HUES6 (cell line): ENCODE measurements at regions not wholly inside any gene's neighbourhood (a gene's known extent, or its start where the extent isn't known, plus 50 kb on each side); places are given as distances from the start of the nearest gene placed in this dataset.
"Not testable (repeated sequence)": the region's sequence is repeated elsewhere in the genome, so short reads cannot be mapped to it uniquely, and the experiment has no call there.

Experiments used
- H3K27ac ChIP-seq: 2 replicates; pipeline ENCODE4 v1.7.0; 2013; ENCODE audit warnings: low read depth, mild to moderate bottlenecking, low read length, inconsistent platforms
- H3K27me3 ChIP-seq: 2 replicates; pipeline ENCODE4 v1.6.1; 2013; ENCODE audit warnings: low read length; ENCODE audit not compliant: control insufficient read depth, insufficient read depth
- H3K36me3 ChIP-seq: 2 replicates; pipeline ENCODE4 v1.6.1; 2013; ENCODE audit warnings: low read length; ENCODE audit not compliant: control insufficient read depth, insufficient read depth
- H3K4me1 ChIP-seq: 2 replicates; pipeline ENCODE4 v1.6.1; 2013; ENCODE audit warnings: low read length; ENCODE audit not compliant: control insufficient read depth, insufficient read depth
- H3K4me3 ChIP-seq: 2 replicates; pipeline ENCODE4 v1.5.1; 2013; ENCODE audit warnings: low read depth, low read length
- H3K9ac ChIP-seq: one replicate; pipeline ENCODE4 v1.6.1; 2013; ENCODE audit warnings: mild to moderate bottlenecking, low read length
- H3K9me3 ChIP-seq: 2 replicates; pipeline ENCODE4 v1.6.1; 2013; ENCODE audit warnings: low read depth, low read length; ENCODE audit not compliant: control insufficient read depth, insufficient read depth

GRCh38 chr20:29764922-29765610 is 1492.4 kb upstream of the DEFB115 start:
- not testable (repeated sequence) for H3K27me3 ChIP-seq, H3K36me3 ChIP-seq, H3K4me1 ChIP-seq, H3K4me3 ChIP-seq, H3K9ac ChIP-seq, H3K27ac ChIP-seq
- H3K9me3 ChIP-seq, result peaks cover 57% of the 10 kb centered on the region

- H3K9me3 ChIP-seq, result peaks cover 48% of the 10 kb centered on the region; the same call in 1 of the 2 replicates
- not testable (repeated sequence) for H3K4me1 ChIP-seq, H3K9ac ChIP-seq, H3K4me3 ChIP-seq, H3K27me3 ChIP-seq, H3K27ac ChIP-seq, H3K36me3 ChIP-seq
Measured at GRCh38 chr20:29778033-29778432, 1479.4 kb upstream of the DEFB115 start.

DNA sequence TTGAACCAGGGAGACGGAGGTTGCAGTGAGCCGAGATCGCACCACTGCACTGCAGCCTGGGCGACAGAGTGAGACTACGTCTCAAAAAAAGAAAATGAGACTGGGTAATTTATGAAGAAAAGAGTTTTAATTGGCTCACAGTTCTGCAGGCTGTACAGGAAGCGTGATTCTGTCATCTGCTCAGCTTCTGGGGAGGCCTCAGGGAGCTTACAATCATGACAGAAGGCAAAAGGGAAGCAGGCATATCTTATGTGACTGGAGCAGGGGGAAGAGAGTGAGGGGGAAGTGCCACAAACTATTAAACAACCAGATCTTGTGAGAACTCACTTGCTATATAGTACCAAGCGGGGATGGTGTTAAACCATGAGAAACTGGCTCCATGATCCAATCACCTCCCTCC is 1476.2 kb upstream of the DEFB115 start:
- H3K9ac ChIP-seq, H3K27me3 ChIP-seq, H3K36me3 ChIP-seq, H3K27ac ChIP-seq, H3K4me1 ChIP-seq, H3K4me3 ChIP-seq: not testable (repeated sequence)
- peaks cover 59% of the 10 kb centered on the region; the same call in 1 of the 2 replicates for H3K9me3 ChIP-seq

- H3K27me3 ChIP-seq, H3K4me1 ChIP-seq, H3K9ac ChIP-seq, H3K4me3 ChIP-seq, H3K27ac ChIP-seq, H3K36me3 ChIP-seq: not testable (repeated sequence)
- H3K9me3 ChIP-seq, result peaks cover 66% of the 10 kb centered on the region; the same call in 1 of the 2 replicates
Measured at GRCh38 chr20:29781891-29782290, 1475.6 kb upstream of the DEFB115 start.

GRCh38 chr20:29787456-29787855 is 1470.0 kb upstream of the DEFB115 start:
- not testable (repeated sequence) for H3K36me3 ChIP-seq, H3K27me3 ChIP-seq, H3K27ac ChIP-seq, H3K4me1 ChIP-seq, H3K9ac ChIP-seq, H3K4me3 ChIP-seq
- H3K9me3 ChIP-seq, result peaks cover 61% of the 10 kb centered on the region; the same call in 1 of the 2 replicates

- no peaks in the 10 kb centered on the region for H3K27me3 ChIP-seq
- H3K9ac ChIP-seq, result no peak overlapping the region
- H3K9me3 ChIP-seq, result peaks cover 44% of the 10 kb centered on the region; the same call in 1 of the 2 replicates
- H3K4me3 ChIP-seq, result no peak overlapping the region
- no peaks in the 10 kb centered on the region for H3K36me3 ChIP-seq
- no peak overlapping the region for H3K27ac ChIP-seq
- H3K4me1 ChIP-seq, result no peaks in the 10 kb centered on the region
Measured at GRCh38 chr20:29790510-29790909, 1467.0 kb upstream of the DEFB115 start.

- H3K9me3 ChIP-seq, result peaks cover 35% of the 10 kb centered on the region; the same call in 1 of the 2 replicates
- not testable (repeated sequence) for H3K4me1 ChIP-seq, H3K9ac ChIP-seq, H3K36me3 ChIP-seq, H3K27me3 ChIP-seq, H3K27ac ChIP-seq, H3K4me3 ChIP-seq
Measured at GRCh38 chr20:29831508-29831907, 1426.0 kb upstream of the DEFB115 start.

DNA sequence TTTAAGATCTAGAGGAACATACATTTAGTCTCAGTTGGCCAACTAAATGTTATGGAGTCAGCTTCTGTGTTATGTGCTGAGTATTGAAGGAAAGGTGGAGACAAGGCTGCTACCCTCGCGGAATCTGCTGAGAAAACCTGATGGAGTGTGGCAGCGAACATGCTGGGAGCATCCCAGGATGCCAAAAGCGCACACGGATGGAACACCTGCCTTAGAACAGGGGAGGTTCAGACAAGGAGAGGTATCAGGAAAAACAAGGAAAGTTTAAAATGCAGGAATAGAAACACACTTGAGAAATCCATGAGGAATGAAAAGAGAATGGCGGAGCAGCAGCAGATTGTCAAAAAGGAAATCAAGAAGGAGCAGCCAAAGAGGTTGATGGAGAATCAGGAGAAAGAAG is 1389.5 kb upstream of the DEFB115 start:
- not testable (repeated sequence) for H3K36me3 ChIP-seq, H3K27ac ChIP-seq, H3K4me1 ChIP-seq, H3K27me3 ChIP-seq, H3K4me3 ChIP-seq, H3K9ac ChIP-seq
- H3K9me3 ChIP-seq, result peaks cover 30% of the 10 kb centered on the region; the same call in 1 of the 2 replicates

GRCh38 chr20:29868688-29869087 is 1388.8 kb upstream of the DEFB115 start:
- H3K4me1 ChIP-seq, H3K27ac ChIP-seq, H3K36me3 ChIP-seq, H3K27me3 ChIP-seq, H3K9ac ChIP-seq, H3K4me3 ChIP-seq: not testable (repeated sequence)
- peaks cover 30% of the 10 kb centered on the region; the same call in 1 of the 2 replicates for H3K9me3 ChIP-seq

DNA sequence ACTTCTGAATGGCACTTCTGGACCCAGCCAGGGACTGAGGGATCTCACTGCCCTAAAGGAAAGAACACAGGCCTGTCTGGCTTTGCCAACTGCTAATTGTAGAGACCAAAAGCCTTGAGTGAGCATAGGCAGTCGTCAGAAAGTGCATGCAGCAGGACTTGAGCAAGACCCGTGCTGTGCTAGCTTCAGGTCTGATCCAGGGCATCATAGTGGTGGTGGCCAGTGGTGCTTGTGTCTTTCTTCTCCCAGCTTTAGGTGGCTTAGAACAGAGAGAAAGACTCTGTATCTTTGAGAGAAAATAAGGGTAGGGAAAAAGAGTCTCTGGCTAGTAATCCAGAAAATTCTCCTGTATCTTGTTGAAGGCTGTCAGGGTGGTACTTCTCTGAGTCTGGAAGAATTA is 1385.6 kb upstream of the DEFB115 start:
- H3K4me3 ChIP-seq, result not testable (repeated sequence)
- peaks cover 49% of the 10 kb centered on the region for H3K9me3 ChIP-seq

DNA sequence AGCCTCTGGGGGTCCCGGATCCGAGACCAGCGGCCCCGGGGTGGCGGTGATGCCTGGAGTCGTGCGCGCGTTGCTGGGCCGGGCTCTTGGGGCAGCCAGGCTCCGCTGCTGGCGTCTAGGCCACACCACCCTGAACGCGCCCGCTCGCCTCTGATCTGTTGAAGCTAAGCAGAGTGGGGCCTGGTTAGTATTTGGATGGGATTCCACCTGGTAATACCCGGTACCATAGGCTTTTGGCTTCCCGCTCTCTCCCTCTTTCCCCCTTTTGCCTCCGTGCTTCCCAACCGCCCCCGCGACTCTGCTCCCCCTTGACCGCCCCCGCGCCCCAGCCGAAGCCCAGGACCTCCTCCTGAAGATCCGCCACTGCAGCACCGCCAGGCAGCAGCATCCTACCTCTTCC is 1383.5 kb upstream of the DEFB115 start:
- Histone ChIP-seq H3K9ac (no peak overlapping the region), H3K4me1 (no peaks in the 10 kb centered on the region), H3K27me3 (peaks cover 2% of the 10 kb centered on the region; the same call in 1 of the 2 replicates), H3K27ac (no peak overlapping the region), H3K36me3 (no peaks in the 10 kb centered on the region), H3K9me3 (peaks cover 55% of the 10 kb centered on the region), H3K4me3 (peak overlapping the region; percentile 49)

More for the DNA sequence above, 1385.6 kb upstream of the DEFB115 start:
- H3K36me3 ChIP-seq, H3K27ac ChIP-seq, H3K9ac ChIP-seq, H3K27me3 ChIP-seq, H3K4me1 ChIP-seq: not testable (repeated sequence)
